HepG2 (cell line): ENCODE measurements at regions not wholly inside any gene's neighbourhood (a gene's known extent, or its start where the extent isn't known, plus 50 kb on each side); places are given as distances from the start of the nearest gene placed in this dataset.

ENCODE experiments used
- ATAC-seq: fragments of 200-7000 bp; cut with Tn5 transposase; 3 replicates; pipeline ENCODE4 v1.9.1; 2020; ENCODE audit warnings: mild to moderate bottlenecking, moderate library complexity
- BruUV-seq: library from RNA; stranded (reverse); fragments of 400-500 nt; replicated peaks from 2 replicates; lab custom pipeline; 2021; lab: Mats Ljungman, UMichigan
- CTCF ChIA-PET: fragments of 300-600 bp; formaldehyde crosslinking; extraction: SDS; loops from one replicate; lab custom pipeline; 2021; ENCODE audit warnings: low total read pairs, inconsistent platforms, low intra/inter-chr PET ratio; lab: Yijun Ruan, JAX
- POLR2A ChIA-PET: fragments of 350-600 bp; sonication (Branson Sonifier 250); formaldehyde crosslinking; loops from one replicate; lab custom pipeline; 2020; ENCODE audit warnings: antibody characterized with exemption, inconsistent platforms; lab: Yijun Ruan, JAX
- DNase-seq: peaks from one replicate; pipeline ENCODE4 v3.0.0-alpha.2; 2015; ENCODE audit warnings: low spot score
- FAIRE-seq: peaks from 3 replicates; lab custom pipeline; 2011; peaks lifted over from hg19 to GRCh38; lab: Jason Lieb, UNC
- H2AFZ ChIP-seq: one replicate; pipeline ENCODE4 v1.6.1; 2011; ENCODE audit warnings: low read length, inconsistent platforms
- H3K27ac ChIP-seq: fragments of 300-600 bp; 3 replicates; pipeline ENCODE4 v1.8.0; 2011; ENCODE audit warnings: mixed run types, mild to moderate bottlenecking, mixed read lengths, low read length, inconsistent platforms; ENCODE audit not compliant: insufficient read depth; ENCODE audit errors: extremely low read length
- H3K27me3 ChIP-seq, 2 experiments: fragments of 200-600 bp in 1 of 2; 2 replicates in 1 of 2; 3 replicates in 1 of 2; pipeline versions ENCODE4 v1.6.0 to v1.8.0; 2011; ENCODE audit warnings: low read length in 2 of 2, mild to moderate bottlenecking in 2 of 2, moderate library complexity in 2 of 2, inconsistent platforms in 1 of 2; ENCODE audit not compliant: insufficient read depth in 2 of 2, control insufficient read depth in 1 of 2
- H3K36me3 ChIP-seq, 2 experiments: fragments of 200-600 bp in 1 of 2; replicated peaks in 1 of 2; 2 replicates in 1 of 2; 3 replicates in 1 of 2; pipeline versions ENCODE4 v1.5.1 to v1.8.0; 2011; ENCODE audit warnings: low read length in 2 of 2, inconsistent platforms in 1 of 2; ENCODE audit not compliant: insufficient read depth in 2 of 2, control insufficient read depth in 1 of 2
- H3K4me1 ChIP-seq: 2 replicates; pipeline ENCODE4 v1.5.1; 2012; ENCODE audit warnings: low read length, inconsistent platforms; ENCODE audit not compliant: insufficient read depth
- H3K4me2 ChIP-seq: 2 replicates; pipeline ENCODE4 v1.6.0; 2011; ENCODE audit warnings: low read depth, low read length, inconsistent platforms
- H3K4me3 ChIP-seq, 3 experiments: fragments of 200-600 bp in 1 of 3; sonication (generic), shearing (Covaris generic) in 1 of 3; replicated peaks in 1 of 3; 2 replicates each; pipeline ENCODE4 v1.5.1; 2011 to 2016; ENCODE audit warnings: low read length in 3 of 3, inconsistent platforms in 2 of 3, low read depth in 2 of 3, mild to moderate bottlenecking in 2 of 3, control low read depth in 1 of 3, mixed read lengths in 1 of 3; ENCODE audit not compliant: insufficient read depth in 1 of 3
- H3K79me2 ChIP-seq: one replicate; pipeline ENCODE4 v1.6.1; 2011; ENCODE audit warnings: low read length, inconsistent platforms; ENCODE audit not compliant: insufficient read depth
- H3K9ac ChIP-seq: 2 replicates; pipeline ENCODE4 v1.6.0; 2011; ENCODE audit warnings: mild to moderate bottlenecking, low read depth, low read length, inconsistent platforms; ENCODE audit not compliant: insufficient read depth
- H3K9me3 ChIP-seq: 2 replicates; pipeline ENCODE4 v1.5.1; 2012; ENCODE audit warnings: mild to moderate bottlenecking, low read length
- H4K20me1 ChIP-seq: 2 replicates; pipeline ENCODE4 v1.6.0; 2011; ENCODE audit warnings: inconsistent platforms, mild to moderate bottlenecking, low read length, moderate library complexity; ENCODE audit not compliant: insufficient read depth
- GATAD2A ChIP-seq: IDR thresholded peaks from 2 replicates; pipeline ENCODE4 v1.6.1; 2016
- KDM2A ChIP-seq: sonication (generic); formaldehyde crosslinking; IDR thresholded peaks from 2 replicates; pipeline ENCODE4 v1.4.0; 2020; ENCODE audit warnings: low read depth, missing genetic modification reagents, borderline replicate concordance
- MAF1 ChIP-seq: sonication (generic); formaldehyde crosslinking; IDR thresholded peaks from 2 replicates; pipeline ENCODE4 v1.5.0; 2020; ENCODE audit warnings: missing genetic modification reagents, borderline replicate concordance
- MEIS1 ChIP-seq: sonication (generic); formaldehyde crosslinking; IDR thresholded peaks from 2 replicates; pipeline ENCODE4 v1.9.0; 2021; ENCODE audit warnings: mild to moderate bottlenecking, missing genetic modification reagents, moderate library complexity, borderline replicate concordance
- MTF2 ChIP-seq: sonication (generic); formaldehyde crosslinking; IDR thresholded peaks from 2 replicates; pipeline ENCODE4 v1.5.0; 2020; ENCODE audit warnings: missing genetic modification reagents, borderline replicate concordance
- PPARG ChIP-seq: conservative IDR thresholded peaks from 2 replicates; pipeline ENCODE4 v1.6.1; 2016; ENCODE audit warnings: missing biosample characterization, missing genetic modification reagents
- SAP130 ChIP-seq: IDR thresholded peaks from 2 replicates; pipeline ENCODE4 v1.6.1; 2016; ENCODE audit warnings: low read depth
- SCMH1 ChIP-seq: sonication (generic); formaldehyde crosslinking; IDR thresholded peaks from 2 replicates; pipeline ENCODE4 v1.9.0; 2021; ENCODE audit warnings: missing genetic modification reagents, mild to moderate bottlenecking, borderline replicate concordance
- SIX4 ChIP-seq: sonication (generic); formaldehyde crosslinking; IDR thresholded peaks from 2 replicates; pipeline ENCODE4 v1.4.0; 2020; ENCODE audit warnings: missing genetic modification reagents
- STAT5B ChIP-seq: sonication (generic); formaldehyde crosslinking; IDR thresholded peaks from 2 replicates; pipeline ENCODE4 v1.4.0; 2020; ENCODE audit warnings: missing genetic modification reagents
- TSC22D2 ChIP-seq: sonication (generic); formaldehyde crosslinking; IDR thresholded peaks from 2 replicates; pipeline ENCODE4 v1.5.1; 2020; ENCODE audit warnings: missing genetic modification reagents, mild to moderate bottlenecking, borderline replicate concordance
- ZNF367 ChIP-seq: sonication (generic); formaldehyde crosslinking; IDR thresholded peaks from 2 replicates; pipeline ENCODE4 v1.4.0; 2020; ENCODE audit warnings: missing genetic modification reagents, borderline replicate concordance
- ZNF589 ChIP-seq: sonication (generic); formaldehyde crosslinking; conservative IDR thresholded peaks from 2 replicates; pipeline ENCODE4 v1.8.0; 2022; ENCODE audit warnings: mild to moderate bottlenecking, moderate library complexity, missing genetic modification reagents
- ZNF644 ChIP-seq: IDR thresholded peaks from 2 replicates; pipeline ENCODE4 v1.6.1; 2016; ENCODE audit warnings: low read depth
- ZNF678 ChIP-seq: sonication (generic); formaldehyde crosslinking; IDR thresholded peaks from 2 replicates; pipeline ENCODE4 v1.4.0; 2020; ENCODE audit warnings: mild to moderate bottlenecking, missing genetic modification reagents
- ZNF709 ChIP-seq: sonication (generic); formaldehyde crosslinking; IDR thresholded peaks from 2 replicates; pipeline ENCODE4 v1.5.0; 2020; ENCODE audit warnings: mild to moderate bottlenecking, missing genetic modification reagents
- WGBS: methylation state at CpG from one replicate; pipeline ENCODE4 v1.1.6; 2017; ENCODE audit warnings: low lambda C conversion rate; 5-methylcytosine and 5-hydroxymethylcytosine counted together
- in situ Hi-C: cut with HindIII; loops from 2 replicates; pipeline ENCODE4 v1.10.0; 2017; ENCODE audit warnings: low pct_unique_long_range_greater_than_20kb; ENCODE audit not compliant: extremely low pct_ligation_motif_present
- intact Hi-C: fragments of 100-400 bp; cut with micrococcal nuclease; formaldehyde crosslinking; loops from one replicate; pipeline ENCODE4 v1.10.0; 2022; ENCODE audit not compliant: unreplicated experiment
- TF ChIP-seq, protein P1 (sequence below): sonication (generic); formaldehyde crosslinking; IDR thresholded peaks from 2 replicates; pipeline ENCODE4 v1.4.0; 2020; ENCODE audit warnings: missing genetic modification reagents
- TF ChIP-seq, protein P2 (sequence below): sonication (generic); formaldehyde crosslinking; IDR thresholded peaks from 2 replicates; pipeline ENCODE4 v1.8.1; 2023; ENCODE audit warnings: missing genetic modification reagents, mild to moderate bottlenecking, borderline replicate concordance
- TF ChIP-seq, protein P3 (sequence below), 2 experiments: IDR thresholded peaks; 2 replicates each; pipeline ENCODE4 v1.6.1; 2011 to 2012; ENCODE audit warnings: low read length in 2 of 2, borderline replicate concordance in 1 of 2, low read depth in 1 of 2, mild to moderate bottlenecking in 1 of 2, moderate library complexity in 1 of 2

DNA sequence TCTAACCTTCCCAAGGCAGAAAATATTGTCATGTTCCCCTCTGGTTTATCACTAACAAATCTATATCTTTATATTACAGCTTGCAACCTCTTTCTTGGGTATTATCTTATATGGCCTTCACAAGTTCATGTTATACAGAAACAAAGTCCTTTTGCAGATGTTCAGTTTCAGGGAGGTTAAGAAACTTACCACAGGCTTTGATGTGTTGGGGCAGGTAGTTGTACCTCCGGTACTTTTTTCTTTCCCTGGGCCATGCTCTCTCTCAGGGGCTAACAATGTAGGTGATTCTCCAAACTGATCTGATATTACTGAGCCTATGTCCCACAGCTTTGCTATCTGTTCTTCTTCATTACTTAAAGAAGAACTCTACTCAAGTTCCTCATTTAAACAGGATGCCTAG is 548.9 kb upstream of the SYT4 start:
- Histone ChIP-seq H3K9me3 (peaks cover 79% of the 10 kb centered on the region), H4K20me1 (no peaks in the 10 kb centered on the region), H3K36me3 (no peaks in the 10 kb centered on the region), H2AFZ (no peak overlapping the region), H3K4me1 (no peaks in the 10 kb centered on the region), H3K4me2 (no peak overlapping the region), H3K4me3 (no peak overlapping the region), H3K27me3 (no peaks in the 10 kb centered on the region), H3K27ac (no peak overlapping the region), H3K9ac (no peak overlapping the region), H3K79me2 (no peaks in the 10 kb centered on the region)
- ATAC-seq (no peak), FAIRE-seq (no peak), DNase-seq (no peak)
- ChIA-PET CTCF (no interaction called here), POLR2A (no interaction called here)
- intact Hi-C loops (no loop called here), in situ Hi-C loops (no loop called here)
- TF ChIP-seq TSC22D2 (no peak), ZNF589 (CRISPR knock-in tag) (no peak), MTF2 (CRISPR knock-in tag) (no peak), SCMH1 (no peak), KDM2A (CRISPR knock-in tag) (no peak), SAP130 (CRISPR knock-in tag) (no peak), ZNF709 (no peak), STAT5B (CRISPR knock-in tag) (no peak), MAF1 (CRISPR knock-in tag) (no peak), ZNF678 (no peak), MEIS1 (CRISPR knock-in tag) (no peak), SIX4 (CRISPR knock-in tag) (no peak), PPARG (CRISPR knock-in tag) (no peak), ZNF644 (CRISPR knock-in tag) (no peak), GATAD2A (no peak), ZNF367 (no peak)
- TF ChIP-seq, protein P1, sequence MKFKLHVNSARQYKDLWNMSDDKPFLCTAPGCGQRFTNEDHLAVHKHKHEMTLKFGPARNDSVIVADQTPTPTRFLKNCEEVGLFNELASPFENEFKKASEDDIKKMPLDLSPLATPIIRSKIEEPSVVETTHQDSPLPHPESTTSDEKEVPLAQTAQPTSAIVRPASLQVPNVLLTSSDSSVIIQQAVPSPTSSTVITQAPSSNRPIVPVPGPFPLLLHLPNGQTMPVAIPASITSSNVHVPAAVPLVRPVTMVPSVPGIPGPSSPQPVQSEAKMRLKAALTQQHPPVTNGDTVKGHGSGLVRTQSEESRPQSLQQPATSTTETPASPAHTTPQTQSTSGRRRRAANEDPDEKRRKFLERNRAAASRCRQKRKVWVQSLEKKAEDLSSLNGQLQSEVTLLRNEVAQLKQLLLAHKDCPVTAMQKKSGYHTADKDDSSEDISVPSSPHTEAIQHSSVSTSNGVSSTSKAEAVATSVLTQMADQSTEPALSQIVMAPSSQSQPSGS (CRISPR knock-in tag) = no peak
- TF ChIP-seq, protein P2, sequence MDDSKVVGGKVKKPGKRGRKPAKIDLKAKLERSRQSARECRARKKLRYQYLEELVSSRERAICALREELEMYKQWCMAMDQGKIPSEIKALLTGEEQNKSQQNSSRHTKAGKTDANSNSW = no peak
- TF ChIP-seq, protein P3, sequence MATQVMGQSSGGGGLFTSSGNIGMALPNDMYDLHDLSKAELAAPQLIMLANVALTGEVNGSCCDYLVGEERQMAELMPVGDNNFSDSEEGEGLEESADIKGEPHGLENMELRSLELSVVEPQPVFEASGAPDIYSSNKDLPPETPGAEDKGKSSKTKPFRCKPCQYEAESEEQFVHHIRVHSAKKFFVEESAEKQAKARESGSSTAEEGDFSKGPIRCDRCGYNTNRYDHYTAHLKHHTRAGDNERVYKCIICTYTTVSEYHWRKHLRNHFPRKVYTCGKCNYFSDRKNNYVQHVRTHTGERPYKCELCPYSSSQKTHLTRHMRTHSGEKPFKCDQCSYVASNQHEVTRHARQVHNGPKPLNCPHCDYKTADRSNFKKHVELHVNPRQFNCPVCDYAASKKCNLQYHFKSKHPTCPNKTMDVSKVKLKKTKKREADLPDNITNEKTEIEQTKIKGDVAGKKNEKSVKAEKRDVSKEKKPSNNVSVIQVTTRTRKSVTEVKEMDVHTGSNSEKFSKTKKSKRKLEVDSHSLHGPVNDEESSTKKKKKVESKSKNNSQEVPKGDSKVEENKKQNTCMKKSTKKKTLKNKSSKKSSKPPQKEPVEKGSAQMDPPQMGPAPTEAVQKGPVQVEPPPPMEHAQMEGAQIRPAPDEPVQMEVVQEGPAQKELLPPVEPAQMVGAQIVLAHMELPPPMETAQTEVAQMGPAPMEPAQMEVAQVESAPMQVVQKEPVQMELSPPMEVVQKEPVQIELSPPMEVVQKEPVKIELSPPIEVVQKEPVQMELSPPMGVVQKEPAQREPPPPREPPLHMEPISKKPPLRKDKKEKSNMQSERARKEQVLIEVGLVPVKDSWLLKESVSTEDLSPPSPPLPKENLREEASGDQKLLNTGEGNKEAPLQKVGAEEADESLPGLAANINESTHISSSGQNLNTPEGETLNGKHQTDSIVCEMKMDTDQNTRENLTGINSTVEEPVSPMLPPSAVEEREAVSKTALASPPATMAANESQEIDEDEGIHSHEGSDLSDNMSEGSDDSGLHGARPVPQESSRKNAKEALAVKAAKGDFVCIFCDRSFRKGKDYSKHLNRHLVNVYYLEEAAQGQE (IDR thresholded peaks at IDR 0.05; ENCODE audit: borderline replicate concordance in 1 of 2, low read depth in 1 of 2, low read length in 2 of 2) = no peak
- no TSS peak for BruUV-seq
- 0% methylated on average over 1 of the region's 1 CpG for WGBS
